HG02885 (cell line): ENCODE measurements at regions not wholly inside any gene's neighbourhood (a gene's known extent, or its start where the extent isn't known, plus 50 kb on each side); places are given as distances from the start of the nearest gene placed in this dataset.
A peak's percentile ranks its signal among the peaks of the same experiment; 100 is the strongest.
"Not testable (repeated sequence)": the region's sequence is repeated elsewhere in the genome, so short reads cannot be mapped to it uniquely, and the experiment has no call there.

ENCODE experiments used
- ATAC-seq: cut with Tn5 transposase; IDR thresholded peaks from one replicate; pipeline ENCODE4 v1.9.1; 2021; ENCODE audit warnings: mild to moderate bottlenecking; ENCODE audit not compliant: unreplicated experiment, poor library complexity

- ATAC-seq: no peak
Observed at GRCh38 chr10:28190196-28190595, 112.7 kb downstream of the MPP7 start.

DNA sequence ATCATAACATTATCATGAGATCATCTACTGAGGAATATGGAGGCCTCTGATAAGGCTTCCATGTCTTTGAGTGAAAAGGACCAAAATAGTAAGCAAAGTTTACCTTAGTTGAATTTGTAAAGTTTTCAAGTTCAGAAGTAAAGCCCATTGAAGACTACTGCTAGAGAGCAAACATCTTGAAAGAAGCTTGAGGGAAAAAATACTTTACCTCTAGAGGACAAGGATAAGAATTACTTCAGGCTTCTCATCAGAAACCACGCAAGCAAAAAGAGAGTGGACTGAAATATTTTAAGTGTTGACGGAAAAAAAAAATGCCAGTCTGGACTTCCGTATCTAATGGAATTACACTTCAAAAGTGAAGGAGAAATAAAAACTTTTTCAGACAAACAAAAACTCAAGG, 114.3 kb downstream of the MPP7 start:
- no peak for ATAC-seq

- no peak for ATAC-seq
Observed at GRCh38 chr10:28186887-28187578, 115.8 kb downstream of the MPP7 start.

DNA sequence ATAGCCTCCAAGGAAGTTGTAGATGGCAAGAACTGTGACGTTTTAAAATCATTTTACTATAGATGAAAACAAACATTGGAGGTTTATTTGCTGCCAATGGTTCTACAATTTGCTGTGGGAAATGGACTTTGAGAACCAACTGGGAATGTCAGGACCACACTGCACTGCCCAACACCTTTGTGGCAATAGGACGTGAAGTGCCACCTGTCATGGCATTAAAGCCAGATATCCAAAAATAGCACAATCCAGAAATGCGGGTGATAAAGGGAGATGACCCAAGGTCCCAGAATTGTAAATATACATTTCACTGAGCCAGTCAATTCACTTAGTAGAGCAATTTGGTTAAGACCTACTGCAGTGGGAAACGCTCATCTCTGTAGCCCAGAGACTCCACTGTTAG, 116.4 kb downstream of the MPP7 start:
- ATAC-seq: no peak

DNA sequence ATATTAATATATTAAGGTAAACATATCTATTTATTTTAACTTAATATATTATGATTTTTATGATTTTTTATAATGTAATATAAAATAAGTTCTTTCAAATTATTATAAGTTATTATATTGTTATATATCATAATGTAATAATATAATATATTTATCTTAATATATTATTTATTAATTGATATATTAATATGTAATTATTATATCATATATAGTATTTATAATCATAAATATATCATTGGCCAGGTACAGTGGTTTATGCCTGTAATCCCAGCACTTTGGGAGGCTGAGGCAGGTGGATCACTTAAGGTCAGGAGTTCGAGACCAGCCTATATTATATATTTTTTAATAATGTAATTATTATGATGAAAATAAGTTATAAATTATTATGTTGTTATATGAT, 118.1 kb downstream of the MPP7 start:
- ATAC-seq: no peak

DNA sequence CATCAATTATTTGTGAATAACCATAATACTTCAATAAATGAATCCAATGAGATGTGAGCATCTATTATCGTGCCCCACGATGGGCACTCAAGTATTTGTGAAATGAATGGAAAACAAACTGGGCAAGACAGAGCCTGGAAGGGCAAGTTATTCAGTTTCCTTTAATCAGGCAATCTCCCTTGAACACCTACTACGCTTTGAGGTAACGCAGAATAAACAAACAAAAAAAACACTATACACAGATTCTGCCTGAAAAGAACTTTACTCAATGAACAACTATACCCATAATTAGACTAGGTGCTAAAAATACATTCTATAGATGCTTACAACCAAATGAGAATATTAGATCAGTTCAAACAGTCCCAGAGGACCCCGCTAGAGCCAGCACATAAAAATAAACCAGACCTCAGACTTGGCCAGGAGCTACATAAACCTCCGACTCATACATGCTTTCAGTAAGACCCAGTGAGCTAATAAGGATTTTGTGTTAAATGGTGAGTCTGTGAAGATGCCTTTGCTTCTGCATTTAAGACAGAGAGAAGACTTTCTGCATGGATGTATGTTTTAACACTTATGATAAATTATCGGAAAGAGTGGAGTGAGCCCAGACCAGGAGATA, 121.3 kb downstream of the MPP7 start:
- no peak for ATAC-seq

- ATAC-seq: no peak
Observed at GRCh38 chr10:28180654-28181053, 122.2 kb downstream of the MPP7 start.

DNA sequence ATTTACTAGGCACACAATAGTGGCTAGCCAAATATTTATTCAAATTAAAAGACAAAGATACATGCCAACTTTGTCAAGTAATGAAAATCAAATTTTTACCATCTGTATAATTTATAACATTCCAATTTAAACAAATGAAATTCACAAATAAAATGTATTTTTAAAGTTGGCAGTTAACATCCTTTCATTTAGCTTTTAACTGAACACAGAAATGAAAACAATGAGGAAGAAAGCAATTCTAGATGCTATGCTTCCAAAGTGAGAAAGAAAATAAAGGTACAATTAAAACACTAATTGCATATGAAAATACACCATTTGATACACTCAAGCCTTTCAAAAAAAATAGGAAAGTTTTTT, 123.1 kb downstream of the MPP7 start:
- no peak for ATAC-seq

DNA sequence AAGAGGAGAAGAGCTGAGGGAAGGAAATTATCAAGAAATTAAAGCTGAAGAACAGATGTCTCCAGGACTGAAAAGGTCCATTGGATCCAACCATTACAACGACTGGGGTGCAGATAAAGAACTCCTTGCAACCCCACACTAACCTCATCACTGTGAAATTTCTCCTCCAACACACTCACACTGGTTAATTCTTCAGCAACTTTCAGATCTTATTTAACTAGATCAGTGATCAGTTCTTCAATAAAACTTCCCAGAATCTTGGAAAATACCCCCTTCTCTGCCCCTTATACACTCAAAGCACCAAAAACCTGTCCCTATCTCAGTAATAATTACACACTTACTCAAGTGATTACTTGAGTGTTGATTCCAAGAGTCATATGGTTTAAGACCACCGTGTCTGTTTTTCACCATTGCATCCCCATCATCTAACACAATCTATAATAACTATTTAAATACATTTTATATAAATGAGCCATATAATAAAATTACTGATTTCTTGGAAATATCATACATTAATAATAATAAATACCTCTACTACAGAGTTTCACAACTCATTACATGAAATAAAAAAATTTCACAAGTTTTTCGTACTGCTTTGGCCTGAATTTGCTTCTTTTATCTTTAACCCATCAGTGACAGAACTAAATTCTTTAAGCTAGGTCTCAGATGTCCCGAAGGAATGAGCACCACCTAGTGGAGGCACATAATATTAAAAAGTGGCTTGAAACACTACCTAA, 123.7 kb downstream of the MPP7 start:
- ATAC-seq: peak; percentile 75

DNA sequence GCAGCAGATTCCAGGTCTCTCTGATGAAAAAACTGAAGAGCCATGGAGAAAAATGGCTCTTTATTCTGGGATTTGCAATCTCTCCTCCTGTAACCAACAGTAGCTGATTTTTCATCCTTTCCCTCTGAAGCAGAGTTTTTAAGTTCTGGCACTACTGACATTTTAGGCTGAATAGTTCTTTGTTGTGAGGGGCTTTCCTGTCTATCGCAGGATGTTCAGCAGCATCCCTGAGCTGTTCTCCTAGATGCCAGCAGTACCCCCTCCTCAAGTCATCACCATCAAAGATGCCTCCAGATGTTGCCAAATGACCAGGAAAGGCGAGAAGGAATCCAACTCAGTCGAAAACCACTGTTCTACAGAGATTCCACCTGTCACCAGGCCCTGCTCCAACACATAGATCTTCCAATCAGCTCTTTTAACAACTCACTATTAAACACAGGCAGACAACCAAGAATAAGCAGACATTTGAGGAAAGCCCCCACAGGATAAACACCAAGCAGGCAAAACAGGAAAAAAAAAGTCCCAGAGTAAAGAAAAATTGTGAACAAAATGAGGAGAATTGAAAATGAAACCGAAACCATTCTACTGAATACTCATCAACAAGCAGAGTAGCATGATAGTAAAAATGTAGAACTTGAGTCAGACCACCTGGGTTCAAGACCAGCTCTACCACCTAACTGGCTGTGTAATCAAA, 124.8 kb downstream of the MPP7 start:
- ATAC-seq: peak; percentile 67

DNA sequence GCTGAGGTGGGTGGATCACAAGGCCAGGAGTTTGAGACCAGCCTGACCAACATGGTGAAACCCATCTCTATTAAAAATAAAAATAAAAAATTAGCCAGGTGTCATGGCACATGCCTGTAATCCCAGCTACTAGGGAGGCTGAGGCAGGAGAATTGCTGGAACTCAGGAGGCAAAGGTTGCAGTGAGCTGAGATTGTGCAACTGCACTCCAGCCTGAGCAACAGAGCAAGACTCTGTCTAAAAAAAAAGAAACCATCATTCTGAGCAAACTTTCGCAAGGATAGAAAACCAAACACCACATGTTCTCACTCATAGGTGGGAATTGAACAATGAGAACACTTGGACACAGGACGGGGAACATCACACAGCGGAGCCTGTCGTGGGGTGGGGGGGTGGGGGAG, 126.4 kb downstream of the MPP7 start:
- ATAC-seq: not testable (repeated sequence)

GRCh38 chr10:28172223-28172610, 130.6 kb downstream of the MPP7 start:
- no peak for ATAC-seq

- no peak for ATAC-seq
Observed at GRCh38 chr10:28171468-28172222, 131.2 kb downstream of the MPP7 start.

DNA sequence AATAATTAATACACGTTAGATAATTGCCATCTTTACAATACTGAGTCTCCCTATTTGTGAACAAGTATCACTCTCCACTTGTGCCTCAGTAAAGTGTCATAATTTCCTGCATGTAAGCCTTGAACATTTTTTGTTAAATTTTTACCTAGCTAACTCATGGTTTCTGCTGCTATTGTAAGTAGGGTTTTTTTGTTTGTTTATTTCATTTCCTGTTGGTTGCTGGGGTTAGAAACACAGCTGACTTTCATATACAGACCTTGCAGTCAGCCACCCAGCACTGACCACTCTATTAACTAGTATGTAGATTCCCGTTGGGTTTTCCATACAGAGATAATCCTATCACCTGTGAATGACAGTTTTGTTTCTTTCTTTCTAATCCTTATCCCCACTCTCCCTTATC, 133.3 kb downstream of the MPP7 start:
- ATAC-seq: peak; percentile 59

DNA sequence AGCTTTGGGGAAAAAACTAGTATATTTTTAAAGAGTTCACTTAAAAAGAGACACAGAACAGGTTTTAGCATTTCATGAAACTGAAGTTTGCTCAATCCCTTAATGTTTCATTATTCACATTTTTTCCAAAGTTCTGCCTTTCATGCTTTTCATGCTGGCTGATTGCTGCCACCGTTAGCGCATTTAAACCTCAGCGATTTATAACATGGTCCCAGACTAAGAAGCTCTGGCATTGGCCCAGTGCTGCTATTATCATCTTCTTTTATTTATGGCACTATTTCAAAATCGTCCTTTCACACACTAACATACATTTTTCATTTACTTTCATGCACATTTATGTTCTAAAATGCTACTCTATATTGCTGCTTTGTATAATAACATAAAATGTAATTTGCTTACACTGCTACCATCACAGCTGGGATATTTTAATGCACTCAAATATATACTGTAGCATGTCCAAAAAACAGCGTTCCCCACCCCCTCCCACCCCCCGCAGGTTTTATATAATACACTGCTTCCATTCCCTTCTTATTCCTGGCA, 141.9 kb downstream of the MPP7 start:
- no peak for ATAC-seq

DNA sequence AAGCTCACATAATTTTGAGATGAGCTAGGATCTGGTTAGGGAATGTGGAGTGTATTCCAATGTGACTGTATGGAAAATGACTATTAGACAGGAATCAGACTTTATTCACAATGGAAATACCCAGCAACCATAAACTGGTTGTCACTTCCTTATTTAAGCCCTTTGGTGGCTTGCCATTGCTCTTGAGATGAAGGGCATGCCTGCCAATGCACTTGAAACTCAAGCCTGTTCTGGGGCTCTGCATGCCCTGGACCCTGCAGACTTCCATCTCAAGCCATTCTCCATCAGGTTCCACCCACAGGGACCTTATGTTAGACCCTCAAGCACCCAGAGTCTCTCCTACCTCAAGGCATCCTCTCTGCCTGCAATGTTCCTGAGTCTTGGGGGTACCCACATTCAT, 145.5 kb downstream of the MPP7 start:
- ATAC-seq: no peak

- no peak for ATAC-seq
Observed at GRCh38 chr10:28155726-28156125, 147.1 kb downstream of the MPP7 start.

DNA sequence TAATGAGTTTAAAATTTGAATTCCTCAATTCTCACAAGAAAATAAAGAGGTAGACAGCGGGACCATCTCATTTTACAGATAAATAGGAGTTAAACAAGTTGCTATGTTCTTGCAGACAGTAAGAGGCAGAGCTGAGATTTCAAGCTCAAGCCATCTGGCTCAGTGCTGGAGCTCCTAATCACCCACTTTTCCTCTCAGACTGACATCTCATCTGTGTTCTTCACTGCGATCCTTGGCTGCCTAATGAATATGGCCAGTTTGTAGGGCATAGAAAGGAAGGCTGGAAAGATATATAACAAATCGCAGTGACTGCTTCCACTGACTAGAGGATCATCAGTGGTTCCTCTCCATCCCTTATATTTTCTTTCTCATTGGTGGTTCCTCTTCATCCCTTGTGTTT, 151.2 kb downstream of the MPP7 start:
- ATAC-seq: no peak

DNA sequence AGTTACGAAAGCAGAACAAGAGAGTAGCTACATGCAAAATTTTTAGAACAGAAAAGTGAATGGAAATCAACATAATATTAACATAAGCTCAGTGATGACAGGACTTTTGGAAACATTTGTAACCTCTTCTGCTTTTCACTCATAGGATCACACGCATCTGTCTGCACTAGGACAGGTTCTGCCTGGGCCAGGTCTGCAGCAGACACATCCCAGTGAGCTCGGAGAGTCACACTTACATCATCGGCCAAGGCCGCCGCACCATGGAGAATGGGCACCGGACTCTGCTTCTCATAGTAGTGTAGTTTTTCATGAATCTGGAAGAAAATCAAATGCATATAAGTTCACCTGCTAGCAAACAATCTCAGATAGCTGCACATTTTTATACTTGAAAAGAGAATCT, 150.9 kb upstream of the ODAD2 start:
- no peak for ATAC-seq

DNA sequence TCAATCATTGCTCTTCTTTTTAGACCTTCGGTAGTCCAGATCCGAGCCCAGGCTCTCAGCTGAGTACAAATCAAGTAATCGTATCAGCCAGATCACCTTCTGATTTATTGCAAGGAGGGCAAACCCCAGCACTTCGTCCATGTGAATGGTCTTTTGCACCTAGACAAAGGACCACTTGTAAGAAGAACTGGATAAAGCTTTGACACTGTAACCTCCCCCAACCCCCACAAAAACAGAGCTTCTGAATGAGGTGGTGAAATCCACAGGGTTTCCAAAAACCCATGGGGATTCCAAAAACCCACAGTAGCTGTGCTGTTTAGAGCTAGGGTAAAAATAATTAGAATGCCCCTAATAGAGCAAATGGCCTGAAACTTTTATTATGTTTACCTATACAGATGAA, 148.8 kb upstream of the ODAD2 start:
- ATAC-seq: no peak
